M059J (cell line): ENCODE measurements at regions not wholly inside any gene's neighbourhood (a gene's known extent, or its start where the extent isn't known, plus 50 kb on each side); places are given as distances from the start of the nearest gene placed in this dataset.
"Not testable (repeated sequence)": the region's sequence is repeated elsewhere in the genome, so short reads cannot be mapped to it uniquely, and the experiment has no call there.

ENCODE experiments used
- DNase-seq: peaks from one replicate; pipeline ENCODE4 v3.0.0-alpha.2; 2012; ENCODE audit warnings: low read depth

DNA sequence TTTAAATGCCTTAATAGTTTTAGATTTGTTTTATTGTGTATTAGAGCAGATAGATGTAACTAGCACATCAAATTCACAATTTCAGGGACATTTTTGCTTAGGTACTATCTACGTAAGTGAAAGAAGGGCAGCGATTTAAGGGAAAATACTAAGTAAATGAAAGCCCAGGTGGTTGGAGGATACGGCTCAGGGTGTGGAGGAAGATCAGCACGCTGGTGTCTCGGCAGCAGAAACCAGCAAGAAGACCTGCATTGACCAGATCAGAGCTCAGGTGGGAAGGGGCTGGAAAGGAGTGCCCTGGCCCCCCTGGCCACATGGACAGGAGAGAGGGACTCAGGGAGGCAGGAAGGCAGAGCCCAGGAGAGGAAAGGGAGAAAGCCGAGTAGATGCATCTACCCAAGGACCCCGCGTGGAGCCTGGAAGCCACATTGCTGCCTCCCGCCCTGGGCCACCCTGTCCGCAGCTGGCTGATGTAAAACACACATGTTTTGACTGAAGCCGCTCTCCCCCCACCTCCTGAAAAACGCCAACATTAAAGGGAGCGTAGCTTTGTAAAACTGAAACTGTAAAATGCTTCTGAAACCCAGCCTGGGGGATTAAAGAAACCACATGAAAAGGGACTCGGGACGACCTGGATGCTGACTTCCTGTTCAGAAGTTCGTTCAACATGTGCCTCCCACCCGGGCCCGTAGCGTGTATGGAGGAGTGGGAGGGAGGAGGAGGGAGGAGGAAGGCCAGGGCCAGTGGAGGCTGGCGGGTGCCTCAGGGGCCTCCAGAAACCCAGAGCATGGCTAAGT, 72.6 kb upstream of the TARDBP start:
- DNase-seq = no peak

DNA sequence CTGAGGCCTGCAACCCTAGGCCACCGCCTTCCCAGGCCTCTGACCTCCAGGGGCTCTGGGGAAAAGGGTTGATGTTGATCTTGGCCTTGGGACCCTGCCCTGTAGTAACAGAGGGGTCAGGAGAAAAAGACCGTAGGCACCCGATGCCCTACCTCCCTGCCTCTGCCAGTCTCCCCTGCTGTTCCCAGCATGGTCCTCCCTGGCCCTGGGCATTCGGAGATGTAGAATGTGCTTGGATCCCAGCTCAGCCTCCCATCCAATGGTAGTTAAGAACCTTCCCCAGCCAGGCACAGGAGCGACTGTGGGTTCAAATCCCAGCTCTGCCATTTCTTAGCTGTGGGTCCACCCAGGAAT, 72.0 kb upstream of the TARDBP start:
- no peak for DNase-seq

DNA sequence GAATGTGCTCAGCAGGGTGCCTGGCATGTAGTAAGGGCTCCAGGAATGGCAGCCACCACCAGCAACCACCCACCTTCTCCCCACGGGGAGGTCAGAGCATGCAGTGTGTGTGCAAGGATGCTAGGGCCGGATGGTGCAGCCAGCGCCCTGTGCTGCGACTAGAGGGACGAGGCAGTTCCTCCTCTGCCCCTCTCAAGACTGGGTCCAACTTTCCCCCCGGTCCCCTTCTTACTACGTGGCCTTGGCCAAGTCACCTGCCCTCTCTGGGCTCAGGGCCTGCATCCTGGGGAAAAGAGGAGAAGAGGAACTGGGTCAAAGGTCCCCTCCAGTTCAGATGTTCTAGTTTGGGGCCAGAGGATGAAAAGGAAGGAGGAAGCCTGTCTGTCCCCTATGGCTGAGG, 71.6 kb upstream of the TARDBP start:
- DNase-seq = no peak

DNA sequence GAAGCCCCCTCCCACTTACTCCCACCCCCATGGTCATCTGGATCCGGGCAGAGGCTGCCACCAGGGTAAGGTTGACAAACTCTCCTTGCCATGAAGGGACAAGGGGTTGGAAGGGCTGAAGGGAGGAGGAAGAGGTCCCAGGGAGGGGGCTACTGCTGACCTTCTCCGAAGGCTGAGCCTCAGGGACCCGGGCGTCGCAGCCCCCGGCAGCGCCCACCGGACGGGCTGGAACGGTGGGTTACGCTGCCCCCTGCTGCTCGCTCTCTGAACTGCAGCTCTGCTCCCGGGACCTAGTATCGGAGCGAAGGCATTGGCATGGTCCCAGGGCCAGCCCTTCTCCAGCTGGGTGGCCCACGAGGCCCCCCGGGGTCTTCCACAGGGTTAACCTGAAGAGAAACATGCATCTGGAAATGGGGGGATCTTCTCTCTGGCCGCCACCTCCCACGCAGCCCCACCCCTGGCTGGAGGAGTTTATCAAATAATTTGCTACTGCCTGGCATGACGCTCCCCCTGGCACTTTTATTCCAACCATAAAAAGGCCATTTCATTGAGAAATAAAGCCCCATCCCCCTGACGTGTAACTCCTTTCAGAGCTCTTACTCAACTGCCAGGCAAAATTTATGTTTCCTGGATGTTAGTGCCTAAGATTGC, 70.4 kb upstream of the TARDBP start:
- peak; percentile 29 for DNase-seq

DNA sequence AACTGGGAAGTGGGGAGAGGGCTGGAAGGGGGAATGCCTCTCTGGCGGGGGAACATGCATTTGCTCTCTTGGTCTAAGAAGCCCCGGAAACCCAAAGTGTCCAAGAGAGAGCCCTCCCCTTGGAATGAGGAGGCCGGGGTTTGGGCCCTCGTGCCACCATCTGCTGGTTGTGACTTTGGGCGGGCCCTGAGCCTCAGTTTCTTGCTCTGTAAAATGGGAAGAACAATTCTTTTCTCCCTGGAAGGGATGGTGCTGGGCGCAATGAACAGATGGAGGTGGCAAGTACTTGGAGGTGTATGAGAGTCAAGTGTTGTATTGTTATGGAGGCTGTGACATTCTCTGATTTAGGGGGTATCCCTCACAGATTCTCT, 69.9 kb upstream of the TARDBP start:
- DNase-seq = no peak

DNA sequence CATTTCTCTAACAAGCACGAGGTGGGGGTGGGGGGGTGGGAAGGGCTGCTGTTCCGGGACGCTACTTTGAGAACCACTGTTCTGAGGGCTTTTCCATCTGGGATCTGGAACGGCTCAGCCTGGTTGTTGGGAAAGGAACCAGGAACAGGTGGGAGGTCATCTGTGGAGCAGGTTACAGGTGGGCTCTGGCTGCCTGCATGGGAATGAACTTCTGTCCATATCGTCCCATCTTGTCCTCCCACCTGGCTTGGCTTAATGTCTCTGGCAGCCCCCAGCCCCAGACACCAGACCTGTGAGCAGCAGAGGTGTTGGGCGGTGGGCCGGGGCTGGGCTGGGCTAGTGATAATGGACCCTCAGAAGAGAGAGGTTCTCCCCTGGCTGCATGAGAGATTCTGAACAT, 69.4 kb upstream of the TARDBP start:
- DNase-seq = no peak

DNA sequence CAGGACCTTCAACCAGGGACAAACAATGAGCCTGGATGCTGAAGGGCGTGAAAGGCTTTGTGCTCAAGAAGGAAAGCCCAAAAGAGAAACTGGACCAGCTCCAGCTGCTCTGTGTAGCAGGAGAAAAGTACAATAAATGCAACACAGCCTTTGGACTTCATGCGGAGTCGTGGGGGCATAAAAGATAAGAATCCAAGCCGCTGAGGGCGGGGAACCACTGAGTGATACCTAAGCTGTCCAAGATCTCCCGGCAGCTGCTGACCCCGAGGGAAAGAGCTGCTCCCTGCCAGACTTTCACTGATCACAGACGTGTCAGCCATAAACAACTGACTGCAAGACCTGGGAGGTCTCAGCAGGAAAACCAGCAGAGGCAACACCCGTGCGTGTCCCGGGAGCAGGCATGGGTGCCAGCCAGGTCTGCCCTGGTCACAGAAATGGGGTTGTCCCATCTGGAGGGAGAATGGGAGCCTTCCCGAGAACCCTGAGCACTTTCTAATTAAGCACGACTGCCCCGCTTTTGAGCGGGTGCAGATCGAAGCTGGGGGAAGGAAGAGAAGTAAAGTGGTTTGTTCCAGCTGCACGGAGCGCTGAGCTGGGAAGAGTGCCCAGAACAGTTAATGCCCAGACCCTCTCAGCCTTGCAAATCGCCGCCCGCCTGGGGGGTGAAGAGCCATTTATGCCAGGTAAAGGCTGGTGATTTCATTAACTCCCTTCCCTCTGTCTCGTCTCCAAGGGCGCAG, 68.3 kb upstream of the TARDBP start:
- peak; percentile 55 for DNase-seq

DNA sequence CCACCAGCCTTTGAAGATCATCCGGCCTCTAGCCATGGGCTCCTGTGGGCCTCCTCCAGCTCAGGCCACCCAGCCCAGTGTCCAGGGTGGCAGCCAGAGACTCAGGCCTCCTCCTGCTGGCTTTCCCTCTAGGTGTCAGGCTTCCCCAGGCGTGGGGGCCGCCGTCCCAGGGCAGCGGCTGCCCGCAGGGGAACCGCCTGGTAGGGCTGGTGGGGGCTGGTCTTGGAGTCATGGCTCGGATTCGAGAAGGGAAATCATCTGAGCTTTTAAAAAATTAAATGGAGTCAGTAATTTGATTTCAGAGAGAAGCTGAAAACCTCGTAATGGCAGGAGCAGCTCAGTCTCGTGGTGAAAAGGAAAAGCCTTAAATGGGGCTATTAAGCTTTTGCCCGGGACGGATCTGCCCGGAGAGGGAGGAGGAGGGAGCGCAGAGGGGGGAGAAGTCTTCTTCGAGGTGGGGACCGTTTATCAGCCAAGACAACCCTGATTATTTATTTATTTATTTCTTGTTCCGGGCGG, 66.4 kb upstream of the TARDBP start:
- DNase-seq = no peak

DNA sequence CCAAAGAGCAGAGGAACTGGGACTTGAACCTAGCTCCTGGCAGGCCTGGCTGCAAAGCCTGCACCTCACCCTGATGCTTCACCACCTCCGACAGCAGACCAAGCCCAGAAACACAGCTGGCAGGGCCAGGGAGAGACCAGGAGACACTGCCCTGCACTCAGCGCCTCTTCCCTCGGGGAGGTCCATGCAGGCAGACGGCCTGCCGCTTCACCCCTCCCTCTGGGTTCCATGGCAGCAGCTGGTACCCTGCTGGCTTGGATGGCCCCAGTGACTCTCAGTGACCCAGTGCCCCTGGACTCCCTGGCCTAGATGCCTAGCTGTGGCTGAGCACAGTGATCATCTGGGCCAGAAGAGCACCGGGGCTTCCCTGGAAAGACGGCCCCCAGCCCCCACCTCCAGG, 65.3 kb upstream of the TARDBP start:
- no peak for DNase-seq

DNA sequence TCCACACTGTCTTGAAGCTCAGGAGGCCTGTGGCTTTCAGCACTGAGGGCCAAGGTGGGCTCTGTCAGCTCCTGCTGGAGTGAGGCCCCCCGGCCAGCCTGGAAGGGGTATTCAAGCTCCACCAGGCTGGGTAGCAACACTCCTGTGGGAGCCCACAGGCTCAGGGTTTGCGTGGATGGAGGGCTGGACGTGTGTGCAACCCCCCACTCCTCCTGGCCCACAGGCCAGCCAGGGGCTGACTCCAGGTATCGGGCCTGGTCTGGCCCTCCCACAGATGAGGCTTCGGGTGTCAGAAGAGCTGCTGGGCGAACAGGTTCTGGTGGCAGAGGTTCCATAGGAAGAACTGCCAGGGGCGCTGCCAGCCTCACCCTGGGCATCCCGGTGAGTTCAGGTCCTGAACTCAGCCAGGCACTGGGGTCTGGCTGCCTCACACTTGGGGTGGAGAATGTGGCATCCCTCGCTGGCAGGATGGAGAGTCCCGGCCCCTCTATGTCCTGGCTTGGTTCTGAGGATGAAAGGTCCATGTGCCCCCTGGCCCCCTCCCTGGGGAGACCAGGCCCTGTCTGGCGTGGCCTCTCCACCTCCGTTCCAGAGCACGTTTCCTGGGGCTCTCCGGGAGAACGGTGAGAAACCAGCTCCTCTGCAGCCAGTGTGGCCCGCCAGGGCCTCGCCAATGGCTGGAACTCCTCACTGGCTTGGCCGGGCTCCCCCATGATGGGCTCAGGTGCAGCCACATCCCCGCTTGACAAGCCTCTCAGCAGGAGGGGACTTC, 64.6 kb upstream of the TARDBP start:
- no peak for DNase-seq

DNA sequence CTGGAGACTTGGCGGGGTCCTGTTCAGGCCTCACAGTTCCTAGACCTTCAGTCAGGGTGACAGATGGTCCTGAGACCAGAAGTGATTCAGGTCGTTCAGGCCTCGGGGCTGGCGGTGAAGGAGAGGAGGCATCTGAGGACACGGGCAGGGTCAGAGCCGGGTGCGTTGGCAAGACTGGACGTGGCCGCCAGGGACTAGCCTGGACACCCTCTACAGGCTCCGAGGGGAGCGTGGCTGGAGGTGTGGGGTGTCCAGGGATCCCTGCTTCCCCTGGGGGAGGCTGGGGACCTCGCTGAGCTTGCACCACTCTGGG, 64.0 kb upstream of the TARDBP start:
- no peak for DNase-seq

DNA sequence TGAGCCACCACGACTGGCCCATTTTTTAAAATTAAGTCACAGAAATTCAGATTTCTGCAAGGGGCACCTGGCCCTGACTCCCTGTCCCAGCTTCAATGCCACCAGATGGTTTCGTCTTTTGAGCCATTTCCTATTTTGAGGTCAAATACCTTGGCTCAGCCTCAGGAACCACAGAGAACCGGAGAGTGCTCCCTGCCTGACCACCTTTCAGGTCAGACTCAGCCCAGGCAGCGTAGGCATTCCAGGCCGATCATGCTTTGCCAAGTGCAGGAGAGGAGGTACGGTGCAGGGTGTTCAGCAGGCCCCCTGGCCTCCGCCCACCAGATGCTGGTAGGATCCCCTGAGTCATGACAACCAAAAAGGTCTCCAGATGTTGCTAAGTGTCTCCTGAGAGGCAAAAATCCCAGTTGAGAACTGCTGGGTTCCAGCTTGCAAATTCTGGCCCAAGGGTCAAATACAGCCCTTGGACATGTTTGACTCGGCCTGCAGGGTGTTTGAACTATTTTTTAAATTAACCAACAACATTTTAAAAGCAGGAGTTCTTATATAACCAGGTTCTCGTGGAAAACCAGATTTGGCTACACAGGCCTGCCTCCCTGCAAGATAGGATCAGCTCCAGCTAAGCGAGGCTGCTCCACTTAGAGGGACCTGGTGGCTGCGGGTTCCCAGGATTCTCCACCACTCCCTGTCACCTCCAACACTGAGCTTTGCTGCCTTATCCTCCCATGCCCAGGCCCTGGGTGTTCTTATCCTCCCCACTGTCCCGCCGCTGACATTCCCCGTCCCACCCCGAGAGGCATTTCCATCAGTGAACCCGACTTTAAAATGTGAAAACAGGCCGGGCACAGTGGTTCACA, 61.9 kb upstream of the TARDBP start:
- DNase-seq = peak; percentile 45

DNA sequence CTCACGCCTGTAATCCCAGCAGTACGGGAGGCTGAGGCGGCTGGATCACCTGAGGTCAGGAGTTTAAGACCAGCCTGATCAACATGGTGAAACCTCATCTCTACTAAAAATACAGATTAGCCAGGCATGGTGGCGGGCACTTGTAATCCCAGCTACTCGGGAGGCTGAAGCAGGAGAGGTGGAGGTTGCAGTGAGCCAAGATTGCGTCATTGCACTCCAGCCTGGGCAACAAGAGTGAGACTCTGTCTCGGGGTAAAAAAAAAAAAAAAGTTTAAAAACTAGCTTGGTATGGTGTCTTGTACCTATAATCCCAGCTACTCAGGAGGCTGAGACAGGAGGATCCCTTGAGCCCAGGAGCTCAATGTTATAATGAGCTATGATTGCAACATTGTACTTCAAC, 61.2 kb upstream of the TARDBP start:
- not testable (repeated sequence) for DNase-seq

DNA sequence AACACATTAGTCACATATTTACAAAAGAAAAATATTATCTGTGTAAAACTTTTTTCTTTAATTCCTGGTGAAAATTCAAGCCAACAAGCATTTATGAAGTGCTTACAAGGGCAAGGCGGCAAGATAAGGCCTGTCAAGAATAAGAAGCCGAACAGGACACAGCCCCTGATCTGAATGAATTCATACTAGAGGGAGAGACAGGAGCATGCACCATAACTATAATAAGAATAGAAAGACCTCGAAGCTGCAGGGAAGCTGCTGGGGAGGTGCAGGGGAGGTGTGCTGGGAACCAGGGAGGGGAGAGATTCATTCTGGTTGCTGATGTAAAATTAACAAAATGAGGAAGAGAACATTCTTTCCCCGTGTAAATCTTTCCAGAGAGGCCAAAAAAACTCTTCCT, 60.5 kb upstream of the TARDBP start:
- DNase-seq = no peak

DNA sequence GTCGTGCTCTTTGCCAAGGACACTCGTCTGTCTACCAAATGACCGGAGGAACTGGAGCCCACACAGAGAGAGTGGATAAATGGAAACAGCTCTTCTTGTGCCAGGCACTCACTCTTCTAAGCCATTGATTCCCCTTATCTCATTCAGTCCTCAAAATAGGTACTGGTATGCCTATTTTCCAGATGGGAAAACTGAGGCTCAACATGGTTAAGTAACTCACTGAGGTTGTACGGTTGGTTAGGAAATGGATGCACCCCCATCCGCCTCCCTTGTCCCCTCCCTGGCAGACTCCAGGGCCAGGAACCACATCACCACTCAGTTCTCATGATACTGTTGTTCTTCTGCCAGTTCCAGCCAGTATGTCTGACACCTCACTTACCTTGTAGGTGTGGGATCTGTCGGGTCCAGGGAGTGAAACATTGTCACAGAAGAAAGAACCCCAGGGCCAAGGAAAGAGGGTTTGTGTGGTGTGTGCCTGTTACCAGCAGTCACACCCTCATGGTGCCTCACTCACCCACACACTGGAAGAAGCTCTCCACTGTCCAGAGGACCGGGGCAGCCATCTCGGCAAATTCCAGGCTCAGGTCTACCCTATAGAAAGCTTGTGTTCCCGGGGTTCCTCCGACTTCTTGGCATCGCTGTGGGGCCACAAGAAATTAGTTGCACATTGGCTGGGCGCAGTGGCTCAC, 58.8 kb upstream of the TARDBP start:
- DNase-seq = no peak

DNA sequence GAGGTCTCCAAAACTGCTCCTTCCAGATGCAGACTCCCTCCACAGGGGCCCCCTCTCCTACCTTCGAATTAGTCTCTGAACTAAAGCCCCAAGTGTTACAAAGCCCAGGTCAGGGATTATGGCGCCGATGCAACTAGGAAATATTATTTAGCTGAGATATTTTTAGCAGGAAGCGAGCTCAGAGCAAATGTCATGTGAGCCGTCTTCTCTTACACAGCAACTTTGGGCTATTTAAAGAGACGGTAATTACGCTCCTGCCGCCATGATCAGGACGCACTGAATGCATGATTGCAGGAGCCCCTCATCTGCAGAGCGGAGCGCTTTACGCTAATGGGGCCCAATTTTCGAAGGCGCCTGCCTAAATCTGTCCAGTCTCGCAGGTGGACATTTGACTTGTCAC, 55.3 kb upstream of the TARDBP start:
- DNase-seq = no peak

DNA sequence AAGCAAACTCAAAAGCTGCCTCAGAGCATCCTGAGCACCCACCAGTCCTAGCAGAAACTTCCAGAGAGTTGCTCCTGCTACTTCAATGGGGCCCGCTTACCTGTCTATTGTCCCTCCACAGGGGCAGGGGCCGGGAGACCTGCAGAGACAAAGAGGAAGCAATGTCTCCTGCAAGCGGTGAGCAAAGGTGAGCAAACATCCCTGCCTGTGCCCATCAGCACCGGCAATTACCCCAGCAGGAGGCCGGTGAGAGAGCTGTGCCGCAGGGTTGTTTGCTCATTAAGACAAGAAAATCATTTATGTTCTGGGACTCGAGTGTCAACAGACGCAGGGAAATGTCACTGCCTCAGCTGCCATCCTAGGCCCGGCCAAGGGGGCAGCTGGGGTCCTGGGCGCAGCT, 53.8 kb upstream of the TARDBP start:
- DNase-seq = no peak

DNA sequence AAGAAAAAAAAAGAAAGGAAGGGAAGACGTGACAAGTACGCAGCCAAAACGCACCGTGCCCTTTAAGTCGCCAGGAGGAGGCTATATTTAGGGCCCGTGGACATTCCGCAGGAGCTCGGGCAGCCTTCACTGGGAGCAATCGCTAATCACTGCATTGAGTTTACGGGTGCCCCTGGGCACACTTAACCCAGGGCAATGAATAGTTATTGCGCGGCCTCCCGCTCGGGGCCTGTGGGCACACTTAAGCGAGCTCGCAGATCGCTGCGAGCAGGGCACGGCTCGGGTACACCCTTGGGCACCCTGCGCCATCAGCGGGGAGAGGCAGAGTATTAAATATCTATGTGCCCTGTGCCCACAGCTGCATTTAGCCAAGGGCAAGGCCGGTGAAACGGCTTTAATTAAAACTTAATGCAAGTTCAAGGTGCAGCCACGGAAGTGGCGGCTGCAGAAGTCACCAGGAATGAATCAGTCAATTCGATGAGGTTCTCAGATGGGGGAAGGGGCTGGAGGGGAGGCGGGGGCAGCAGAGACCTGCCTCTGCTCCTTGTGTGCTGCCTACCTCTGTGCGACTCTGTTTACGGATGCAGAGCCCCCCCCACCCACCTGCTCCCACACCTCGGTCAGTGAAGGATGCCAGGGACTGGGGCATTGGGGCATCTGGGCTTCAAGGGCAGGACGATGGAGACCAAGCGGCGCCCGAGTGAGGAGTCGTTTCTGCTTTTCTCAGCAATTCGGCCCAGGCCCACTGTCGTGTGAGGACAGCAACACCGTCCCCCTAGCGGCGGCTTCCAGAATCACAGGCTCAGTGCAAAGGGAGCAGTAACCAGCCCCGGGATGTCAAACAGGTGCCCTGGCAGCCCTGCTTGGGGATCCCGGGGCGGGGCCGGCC, 51.8 kb upstream of the TARDBP start:
- peak; percentile 61 for DNase-seq

DNA sequence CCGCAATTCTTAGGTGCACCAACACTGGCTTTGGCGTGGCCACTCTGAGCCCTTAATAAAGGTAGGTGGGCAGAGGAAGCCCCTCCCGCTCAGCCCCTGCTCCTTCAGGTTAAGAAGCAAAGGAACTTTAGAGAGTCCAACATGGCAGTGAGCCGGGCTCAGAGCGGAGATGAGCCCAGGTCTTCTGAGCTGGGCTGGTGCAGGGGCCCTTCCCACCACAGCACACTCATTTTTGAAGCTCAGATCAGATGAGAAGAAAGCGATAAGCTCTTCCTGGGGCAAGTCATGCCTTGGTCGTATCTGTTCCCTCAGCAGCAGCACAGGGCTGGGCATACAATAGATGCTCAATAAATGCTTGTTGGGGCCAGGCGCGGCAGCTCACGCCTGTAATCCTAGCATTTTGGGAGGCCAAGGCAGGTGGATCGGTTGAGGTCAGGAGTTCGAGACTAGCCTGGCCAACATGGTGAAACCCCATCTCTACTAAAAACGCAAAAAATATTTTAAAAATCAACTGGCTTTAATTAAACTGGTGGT, 51.1 kb upstream of the TARDBP start:
- no peak for DNase-seq
